ENCODE measurements at regions not wholly inside any gene's neighbourhood (a gene's known extent, or its start where the extent isn't known, plus 50 kb on each side); places are given as distances from the start of the nearest gene placed in this dataset.

DNA sequence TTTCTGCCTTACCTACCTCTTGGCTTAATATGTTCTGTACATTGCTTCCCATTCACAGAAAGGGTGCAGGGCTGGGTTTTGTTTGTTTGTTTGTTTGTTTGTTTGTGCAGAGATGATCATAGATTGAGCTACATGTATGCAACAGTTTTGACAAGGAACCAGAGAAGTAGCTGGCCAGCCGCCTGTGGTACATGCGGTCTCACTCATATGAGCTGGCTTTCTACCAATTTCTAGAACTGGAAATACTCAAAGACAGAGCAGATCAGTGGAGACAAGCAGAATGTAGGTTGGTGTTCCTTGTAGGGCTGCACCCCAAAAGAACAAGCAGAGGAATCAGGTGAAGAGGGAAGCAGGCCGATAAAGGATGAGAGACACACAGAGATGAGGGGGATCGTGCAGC lies 502.7 kb downstream of the SOX2 start:
- no peak for DNase-seq
- TF ChIP-seq, protein P1, sequence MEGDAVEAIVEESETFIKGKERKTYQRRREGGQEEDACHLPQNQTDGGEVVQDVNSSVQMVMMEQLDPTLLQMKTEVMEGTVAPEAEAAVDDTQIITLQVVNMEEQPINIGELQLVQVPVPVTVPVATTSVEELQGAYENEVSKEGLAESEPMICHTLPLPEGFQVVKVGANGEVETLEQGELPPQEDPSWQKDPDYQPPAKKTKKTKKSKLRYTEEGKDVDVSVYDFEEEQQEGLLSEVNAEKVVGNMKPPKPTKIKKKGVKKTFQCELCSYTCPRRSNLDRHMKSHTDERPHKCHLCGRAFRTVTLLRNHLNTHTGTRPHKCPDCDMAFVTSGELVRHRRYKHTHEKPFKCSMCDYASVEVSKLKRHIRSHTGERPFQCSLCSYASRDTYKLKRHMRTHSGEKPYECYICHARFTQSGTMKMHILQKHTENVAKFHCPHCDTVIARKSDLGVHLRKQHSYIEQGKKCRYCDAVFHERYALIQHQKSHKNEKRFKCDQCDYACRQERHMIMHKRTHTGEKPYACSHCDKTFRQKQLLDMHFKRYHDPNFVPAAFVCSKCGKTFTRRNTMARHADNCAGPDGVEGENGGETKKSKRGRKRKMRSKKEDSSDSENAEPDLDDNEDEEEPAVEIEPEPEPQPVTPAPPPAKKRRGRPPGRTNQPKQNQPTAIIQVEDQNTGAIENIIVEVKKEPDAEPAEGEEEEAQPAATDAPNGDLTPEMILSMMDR (conservative IDR thresholded peaks at IDR 0.05), result no peak
- no peak for TF ChIP-seq EZH2 (IDR thresholded peaks at IDR 0.05; ENCODE audit: low read depth)
- Histone ChIP-seq H3K9me2 (ENCODE audit: insufficient read depth) (no peaks in the 10 kb centered on the region), H3K4me2 (no peak overlapping the region), H3K27ac (no peak overlapping the region), H3F3A (ENCODE audit: insufficient read depth, low read depth) (peaks cover 13% of the 10 kb centered on the region), H3K4me1 (replicated peaks; ENCODE audit: insufficient read depth) (peaks cover 25% of the 10 kb centered on the region), H3K4me3 (no peak overlapping the region), H2AFZ (no peak overlapping the region), H4K20me1 (ENCODE audit: insufficient read depth) (no peaks in the 10 kb centered on the region), H3K79me2 (ENCODE audit: low read depth) (no peaks in the 10 kb centered on the region), H3K27me3 (ENCODE audit: insufficient read depth, low read depth) (no peaks in the 10 kb centered on the region), H3K36me3 (ENCODE audit: low read depth) (no peaks in the 10 kb centered on the region), H3K9me3 (ENCODE audit: insufficient read depth, low read depth) (no peaks in the 10 kb centered on the region)
- intact Hi-C loops (cut with micrococcal nuclease; ENCODE audit: unreplicated experiment), result loop anchor here (5.0 kb wide), 1 partner anchor 403 kb away; no protein-coding TSS in a partner anchor
- POLR2A ChIA-PET (ENCODE audit: unreplicated experiment), result no interaction called here
- no TSS peak for BruUV-seq (replicated peaks)
- CTCF ChIA-PET, result no interaction called here

GRCh38 chr3:182215881-182216280 lies 504.2 kb downstream of the SOX2 start:
- no TSS peak for BruUV-seq (replicated peaks)
- no peak overlapping the region for H3K4me2 ChIP-seq
- H3K4me1 ChIP-seq (replicated peaks; ENCODE audit: insufficient read depth), result peaks cover 25% of the 10 kb centered on the region
- H3K36me3 ChIP-seq (ENCODE audit: low read depth), result no peaks in the 10 kb centered on the region
- H3K4me3 ChIP-seq, result no peak overlapping the region
- peaks cover 13% of the 10 kb centered on the region for H3F3A ChIP-seq (ENCODE audit: insufficient read depth, low read depth)
- TF ChIP-seq, protein P1 (conservative IDR thresholded peaks at IDR 0.05), result no peak
- no peak for TF ChIP-seq EZH2 (IDR thresholded peaks at IDR 0.05; ENCODE audit: low read depth)
- no peak overlapping the region for H2AFZ ChIP-seq
- no peaks in the 10 kb centered on the region for H3K27me3 ChIP-seq (ENCODE audit: insufficient read depth, low read depth)
- H4K20me1 ChIP-seq (ENCODE audit: insufficient read depth), result no peaks in the 10 kb centered on the region
- POLR2A ChIA-PET (ENCODE audit: unreplicated experiment), result no interaction called here
- no peak for DNase-seq
- no peak overlapping the region for H3K27ac ChIP-seq
- H3K9me3 ChIP-seq (ENCODE audit: insufficient read depth, low read depth), result no peaks in the 10 kb centered on the region
- no peaks in the 10 kb centered on the region for H3K9me2 ChIP-seq (ENCODE audit: insufficient read depth)
- intact Hi-C loops (cut with micrococcal nuclease; ENCODE audit: unreplicated experiment), result no loop called here
- CTCF ChIA-PET, result no interaction called here
- H3K79me2 ChIP-seq (ENCODE audit: low read depth), result no peaks in the 10 kb centered on the region

GRCh38 chr3:182216311-182216970 lies 504.7 kb downstream of the SOX2 start:
- Histone ChIP-seq H3K27me3 (ENCODE audit: insufficient read depth, low read depth) (no peaks in the 10 kb centered on the region), H3K79me2 (ENCODE audit: low read depth) (no peaks in the 10 kb centered on the region), H3K4me3 (no peak overlapping the region), H2AFZ (no peak overlapping the region), H3K9me3 (ENCODE audit: insufficient read depth, low read depth) (no peaks in the 10 kb centered on the region), H3K4me1 (replicated peaks; ENCODE audit: insufficient read depth) (peaks cover 25% of the 10 kb centered on the region), H3K9me2 (ENCODE audit: insufficient read depth) (no peaks in the 10 kb centered on the region), H3K4me2 (no peak overlapping the region), H3K36me3 (ENCODE audit: low read depth) (no peaks in the 10 kb centered on the region), H4K20me1 (ENCODE audit: insufficient read depth) (no peaks in the 10 kb centered on the region), H3F3A (ENCODE audit: insufficient read depth, low read depth) (peaks cover 13% of the 10 kb centered on the region), H3K27ac (no peak overlapping the region)
- no TSS peak for BruUV-seq (replicated peaks)
- intact Hi-C loops (cut with micrococcal nuclease; ENCODE audit: unreplicated experiment), result no loop called here
- DNase-seq, result no peak
- CTCF ChIA-PET, result no interaction called here
- POLR2A ChIA-PET (ENCODE audit: unreplicated experiment), result no interaction called here
- TF ChIP-seq, protein P1 (conservative IDR thresholded peaks at IDR 0.05), result no peak
- TF ChIP-seq EZH2 (IDR thresholded peaks at IDR 0.05; ENCODE audit: low read depth), result no peak

Measured in PC-9 (cell line).